Panc1 (cell line): ENCODE measurements at regions not wholly inside any gene's neighbourhood (a gene's known extent, or its start where the extent isn't known, plus 50 kb on each side); places are given as distances from the start of the nearest gene placed in this dataset.
A peak's percentile ranks its signal among the peaks of the same experiment; 100 is the strongest.

Experiments used
- ATAC-seq: fragments of 200-7000 bp; cut with Tn5 transposase; 2 replicates; pipeline ENCODE4 v1.9.1; 2020; ENCODE audit warnings: mild to moderate bottlenecking, moderate library complexity
- BruUV-seq: library from RNA; stranded (reverse); fragments of 400-500 nt; replicated peaks from 2 replicates; lab custom pipeline; 2021; lab: Mats Ljungman, UMichigan
- CTCF ChIA-PET: fragments of 300-600 bp; sonication (Branson Sonifier 250); formaldehyde crosslinking; loops from one replicate; lab custom pipeline; 2022; ENCODE audit warnings: antibody characterized with exemption; lab: Charles Lee
- POLR2A ChIA-PET: fragments of 300-600 bp; sonication (Branson Sonifier 250); formaldehyde crosslinking; loops from one replicate; lab custom pipeline; 2022; ENCODE audit warnings: antibody characterized with exemption; lab: Charles Lee
- DNase-seq: peaks from one replicate; pipeline ENCODE4 v3.0.0-alpha.2; 2010; ENCODE audit warnings: low read depth, low spot score
- H3K27ac ChIP-seq: 2 replicates; pipeline ENCODE4 v1.5.1; 2011; ENCODE audit warnings: mild to moderate bottlenecking, low read length, inconsistent platforms
- H3K27me3 ChIP-seq: fragments of 200-500 bp; sonication (Bioruptor generic); 2 replicates; pipeline ENCODE4 v1.6.0; 2014; ENCODE audit warnings: low read length, inconsistent platforms; ENCODE audit not compliant: control insufficient read depth, insufficient read depth
- H3K36me3 ChIP-seq: fragments of 200-500 bp; sonication (Bioruptor generic); 2 replicates; pipeline ENCODE4 v1.5.1; 2014; ENCODE audit warnings: inconsistent platforms, mild to moderate bottlenecking, low read length, moderate library complexity; ENCODE audit not compliant: control insufficient read depth, insufficient read depth
- H3K4me1 ChIP-seq: 2 replicates; pipeline ENCODE4 v1.5.1; 2011; ENCODE audit warnings: inconsistent platforms, mild to moderate bottlenecking, low read length, moderate library complexity; ENCODE audit not compliant: control insufficient read depth, insufficient read depth
- H3K4me3 ChIP-seq, 2 experiments: 2 replicates each; pipeline ENCODE4 v1.5.1; 2011 to 2012; ENCODE audit warnings: low read depth in 2 of 2, low read length in 2 of 2, mild to moderate bottlenecking in 2 of 2, inconsistent platforms in 1 of 2, moderate library complexity in 1 of 2
- H3K9me3 ChIP-seq: fragments of 200-500 bp; sonication (Bioruptor generic); 2 replicates; pipeline ENCODE4 v1.5.1; 2014; ENCODE audit warnings: low read depth, mild to moderate bottlenecking, inconsistent platforms, low read length, moderate library complexity; ENCODE audit not compliant: control insufficient read depth, insufficient read depth
- CTCF ChIP-seq: fragments of 450-650 bp; IDR thresholded peaks from 2 replicates; pipeline ENCODE4 v1.5.1; 2017; ENCODE audit warnings: mild to moderate bottlenecking
- POLR2AphosphoS5 ChIP-seq: IDR thresholded peaks from 2 replicates; pipeline ENCODE4 v1.6.1; 2012; ENCODE audit warnings: mild to moderate bottlenecking, low read depth, low read length, moderate library complexity
- REST ChIP-seq, 2 experiments: IDR thresholded peaks; 2 replicates each; pipeline ENCODE4 v1.6.1; 2011 to 2012; ENCODE audit warnings: low read depth in 2 of 2, control low read depth in 1 of 2, low read length in 1 of 2, mild to moderate bottlenecking in 1 of 2, moderate library complexity in 1 of 2; ENCODE audit not compliant: insufficient read depth in 1 of 2
- SIN3A ChIP-seq: IDR thresholded peaks from 2 replicates; pipeline ENCODE4 v1.6.1; 2012; ENCODE audit warnings: low read depth, mild to moderate bottlenecking, low read length, moderate library complexity, borderline replicate concordance; ENCODE audit not compliant: insufficient read depth
- TCF7L2 ChIP-seq: IDR thresholded peaks from 2 replicates; pipeline ENCODE4 v1.6.1; 2011; ENCODE audit warnings: mild to moderate bottlenecking, low read depth, low read length, inconsistent platforms
- in situ Hi-C: cut with HindIII; loops from 2 replicates; pipeline ENCODE4 v1.10.0; 2016; ENCODE audit warnings: low sequenced_read_pairs, low pct_unique_long_range_greater_than_20kb
- intact Hi-C: fragments of 100-400 bp; cut with micrococcal nuclease; formaldehyde crosslinking; loops from one replicate; pipeline ENCODE4 v1.10.0; 2022; ENCODE audit not compliant: unreplicated experiment

DNA sequence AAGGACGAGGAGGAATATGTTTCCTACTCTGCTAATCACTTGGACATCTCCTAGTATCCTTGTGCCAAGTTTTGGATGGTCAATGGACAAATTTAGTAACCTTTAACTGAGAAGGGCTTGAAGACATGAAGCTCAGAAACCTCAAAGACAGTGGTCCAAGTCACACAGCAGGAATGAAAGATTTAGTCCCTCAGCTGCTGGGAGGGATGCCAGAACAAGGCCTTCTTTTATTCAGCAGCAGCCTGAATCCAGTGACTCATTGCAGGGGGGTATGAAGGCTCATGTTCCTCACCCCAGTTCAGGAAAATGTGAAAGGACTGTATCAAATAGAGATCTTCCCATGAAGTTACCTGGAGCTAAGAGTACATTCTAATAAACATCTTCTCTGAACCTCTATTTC is 214.9 kb upstream of the UGT8 start:
- no peaks in the 10 kb centered on the region for H3K4me1 ChIP-seq
- ChIA-PET POLR2A (no interaction called here), CTCF (no interaction called here)
- no peaks in the 10 kb centered on the region for H3K27me3 ChIP-seq
- no peak overlapping the region for H3K27ac ChIP-seq
- intact Hi-C loops (loop anchor here (2.0 to 5.0 kb wide), 3 partner anchors 426 to 989 kb away; no protein-coding TSS in a partner anchor), in situ Hi-C loops (no loop called here)
- no peaks in the 10 kb centered on the region for H3K9me3 ChIP-seq
- BruUV-seq, result no TSS peak
- no peak overlapping the region for H3K4me3 ChIP-seq
- DNase-seq (no peak), ATAC-seq (no peak)
- TF ChIP-seq CTCF (no peak), TCF7L2 (no peak), REST (IDR thresholded peaks at IDR 0.05; ENCODE audit: insufficient read depth in 1 of 2, low read depth in 2 of 2, low read length in 1 of 2) (no peak), SIN3A (no peak), POLR2AphosphoS5 (no peak)
- no peaks in the 10 kb centered on the region for H3K36me3 ChIP-seq

DNA sequence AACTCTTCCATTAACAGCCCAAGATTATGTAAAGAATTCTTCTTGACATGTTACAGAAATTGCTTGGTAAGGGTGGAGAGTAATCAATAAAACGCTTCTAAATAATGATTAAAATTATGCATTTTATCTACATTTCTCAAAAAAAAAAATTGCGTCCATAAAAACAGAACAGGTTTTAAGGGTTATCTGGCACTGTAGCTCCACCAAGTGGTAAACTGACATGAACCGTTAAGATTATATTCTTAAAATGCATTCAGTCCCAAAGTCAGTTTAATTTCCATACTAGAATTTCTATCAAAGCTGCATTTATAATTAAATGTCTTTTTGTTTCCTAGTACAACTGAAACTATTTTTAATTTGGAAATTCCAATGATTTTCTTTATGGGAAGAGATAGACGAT is 214.0 kb upstream of the UGT8 start:
- no peaks in the 10 kb centered on the region for H3K4me1 ChIP-seq
- ATAC-seq (no peak), DNase-seq (no peak)
- H3K4me3 ChIP-seq, result no peak overlapping the region
- in situ Hi-C loops, result no loop called here
- intact Hi-C loops, result loop anchor here (2.0 to 5.0 kb wide), 3 partner anchors 427 to 990 kb away; no protein-coding TSS in a partner anchor
- no peaks in the 10 kb centered on the region for H3K27me3 ChIP-seq
- H3K36me3 ChIP-seq, result no peaks in the 10 kb centered on the region
- TF ChIP-seq POLR2AphosphoS5 (no peak), REST (IDR thresholded peaks at IDR 0.05; ENCODE audit: insufficient read depth in 1 of 2, low read depth in 2 of 2, low read length in 1 of 2) (no peak), CTCF (peak; percentile 50; the same call in 1 of the 2 replicates)
- CTCF ChIA-PET, result interaction anchor here (0.6 kb wide), 3 partner anchors 314 to 617 kb away, joined by 3 to 10 read pairs (median 3); no protein-coding TSS in a partner anchor
- no peak overlapping the region for H3K27ac ChIP-seq
- H3K9me3 ChIP-seq, result no peaks in the 10 kb centered on the region
- BruUV-seq, result no TSS peak
- POLR2A ChIA-PET, result no interaction called here
